Coronary artery (tissue), 2 donors: ENCODE measurements at regions not wholly inside any gene's neighbourhood (a gene's known extent, or its start where the extent isn't known, plus 50 kb on each side); places are given as distances from the start of the nearest gene placed in this dataset.

Experiments used
- DNase-seq: peaks from one replicate; pipeline ENCODE4 v3.0.0-alpha.2; 2017; ENCODE audit warnings: low spot score
- H3K27ac ChIP-seq, 2 donors: fragments of 200-600 bp; sonication (generic); one replicate each; pipeline ENCODE4 v1.5.1; 2016 to 2019
- H3K4me3 ChIP-seq: fragments of 200-600 bp; sonication (generic); 2 replicates; pipeline ENCODE4 v1.5.1; 2016; ENCODE audit warnings: mild to moderate bottlenecking, moderate library complexity
- CTCF ChIP-seq: fragments of 200-600 bp; sonication (generic); IDR thresholded peaks from one replicate; pipeline ENCODE4 v1.5.1; 2019; ENCODE audit warnings: antibody characterized with exemption

DNA sequence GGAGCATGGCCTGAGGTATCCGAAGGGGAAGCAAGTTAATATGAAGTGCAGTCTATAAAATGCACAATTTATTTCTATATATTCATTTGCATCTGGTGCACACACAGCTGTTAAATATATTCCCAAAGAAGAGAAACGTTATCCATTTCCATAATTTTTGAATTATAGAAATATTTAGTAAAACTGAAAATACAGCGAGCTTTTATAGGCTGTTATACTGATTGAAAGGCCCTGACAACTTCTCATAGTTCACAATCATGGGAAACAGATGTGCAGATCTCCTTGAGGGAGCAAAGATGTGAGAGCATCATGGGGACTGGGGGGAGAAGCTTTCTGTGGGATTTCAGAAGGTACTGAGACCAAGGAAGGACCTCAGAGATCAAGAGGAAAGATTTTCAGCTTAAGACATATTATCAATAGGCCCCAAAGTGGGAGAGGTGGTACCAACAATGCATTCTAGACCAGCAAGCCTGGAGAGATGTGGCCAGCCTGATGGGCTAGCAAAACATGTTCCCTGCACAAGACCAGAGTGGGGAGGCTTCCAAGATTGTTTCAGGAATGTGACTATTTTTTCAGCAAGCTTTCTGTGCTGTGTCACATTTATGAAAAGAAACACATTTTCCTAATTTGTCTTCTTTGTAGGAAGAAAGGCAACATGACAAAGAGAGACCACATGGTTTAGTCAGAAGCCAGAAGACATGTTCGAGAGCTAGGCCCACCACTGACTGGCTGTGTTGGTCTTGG, 256.0 kb upstream of the SFRP2 start:
- no peak for TF ChIP-seq CTCF
- Histone ChIP-seq H3K27ac (no peak overlapping the region), H3K4me3 (no peak overlapping the region)
- DNase-seq = no peak

- H3K27ac ChIP-seq = no peak overlapping the region
These were observed 255.2 kb upstream of the SFRP2 start for GRCh38 chr4:154044108-154044531.

GRCh38 chr4:154041640-154042039, 252.8 kb upstream of the SFRP2 start:
- Histone ChIP-seq H3K27ac (no peak overlapping the region), H3K4me3 (no peak overlapping the region)
- TF ChIP-seq CTCF = no peak
- no peak for DNase-seq

More at GRCh38 chr4:154044108-154044531, 255.2 kb upstream of the SFRP2 start:
- no peak overlapping the region for H3K4me3 ChIP-seq
- DNase-seq = no peak
- no peak for TF ChIP-seq CTCF

DNA sequence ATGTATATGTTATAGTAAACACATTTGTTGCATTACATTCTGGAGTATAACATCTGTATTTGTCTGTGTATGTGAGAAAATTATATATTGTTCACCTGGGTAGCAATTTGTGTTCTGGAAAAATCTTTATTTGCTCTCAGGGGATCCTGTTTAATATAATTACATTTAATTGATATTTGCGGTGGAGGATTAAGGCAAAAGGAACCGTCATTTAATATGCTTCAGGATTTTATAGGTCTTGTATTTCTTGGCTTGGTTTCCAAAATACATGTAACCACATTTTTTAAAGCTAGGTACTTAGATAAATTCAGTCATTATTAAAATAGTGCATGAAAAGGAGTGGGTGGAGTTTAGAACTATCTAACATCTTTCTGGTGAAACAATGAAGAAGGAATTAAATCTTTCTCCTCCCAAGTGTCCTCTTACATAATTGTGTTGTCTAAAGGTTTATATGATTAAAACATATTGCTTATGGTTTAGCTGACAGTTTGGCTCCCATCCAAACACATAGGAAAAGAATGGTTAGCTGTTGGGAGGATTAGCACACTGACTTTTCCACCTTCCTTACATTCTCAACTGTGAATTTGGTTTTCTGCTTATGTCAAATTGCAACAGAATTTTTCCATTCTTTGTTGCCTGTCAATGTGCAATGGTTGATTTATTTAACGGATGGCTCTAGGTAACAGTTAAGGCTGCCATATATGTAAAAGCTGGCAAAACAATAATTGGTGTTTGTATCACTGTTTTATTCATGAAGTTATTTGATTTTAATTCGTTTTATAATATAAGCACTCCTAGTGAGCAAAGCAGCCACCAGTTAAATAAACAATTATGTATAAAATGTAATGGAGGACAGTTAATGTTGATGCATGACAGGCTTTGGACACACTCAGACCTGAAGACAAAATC, 250.8 kb upstream of the SFRP2 start:
- no peak overlapping the region for H3K4me3 ChIP-seq
- no peak for DNase-seq
- H3K27ac ChIP-seq = no peak overlapping the region
- no peak for TF ChIP-seq CTCF

DNA sequence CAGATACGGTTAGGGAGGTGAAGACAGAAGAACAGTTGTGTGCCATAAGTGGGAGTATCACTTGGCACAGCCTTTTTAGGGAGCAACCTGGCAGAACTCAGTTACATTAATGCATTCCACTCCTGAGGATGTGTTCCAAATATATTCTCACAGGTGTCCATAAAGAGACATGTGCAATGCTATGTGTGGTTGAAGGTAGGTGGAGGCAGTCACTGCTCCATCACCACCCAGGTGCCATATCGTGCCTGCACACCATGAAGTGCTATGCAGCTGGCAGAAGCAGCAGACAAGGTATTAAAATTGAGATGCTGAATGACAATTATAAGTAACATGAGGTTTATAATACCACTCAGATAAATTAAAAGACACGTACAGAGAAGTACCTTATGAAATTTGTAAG, 248.0 kb upstream of the SFRP2 start:
- no peak overlapping the region for H3K27ac ChIP-seq
- no peak for DNase-seq

GRCh38 chr4:154035341-154035740, 246.5 kb upstream of the SFRP2 start:
- DNase-seq = no peak
- Histone ChIP-seq H3K27ac (no peak overlapping the region), H3K4me3 (no peak overlapping the region)
- TF ChIP-seq CTCF = no peak

More for the DNA sequence above, 248.0 kb upstream of the SFRP2 start:
- H3K4me3 ChIP-seq = no peak overlapping the region
- no peak for TF ChIP-seq CTCF
